AG20443 (cell line): ENCODE measurements at regions not wholly inside any gene's neighbourhood (a gene's known extent, or its start where the extent isn't known, plus 50 kb on each side); places are given as distances from the start of the nearest gene placed in this dataset.
A peak's percentile ranks its signal among the peaks of the same experiment; 100 is the strongest.

Experiments
- DNase-seq: peaks from one replicate; pipeline ENCODE4 v3.0.0; 2012; ENCODE audit warnings: low spot score, mixed read lengths

DNA sequence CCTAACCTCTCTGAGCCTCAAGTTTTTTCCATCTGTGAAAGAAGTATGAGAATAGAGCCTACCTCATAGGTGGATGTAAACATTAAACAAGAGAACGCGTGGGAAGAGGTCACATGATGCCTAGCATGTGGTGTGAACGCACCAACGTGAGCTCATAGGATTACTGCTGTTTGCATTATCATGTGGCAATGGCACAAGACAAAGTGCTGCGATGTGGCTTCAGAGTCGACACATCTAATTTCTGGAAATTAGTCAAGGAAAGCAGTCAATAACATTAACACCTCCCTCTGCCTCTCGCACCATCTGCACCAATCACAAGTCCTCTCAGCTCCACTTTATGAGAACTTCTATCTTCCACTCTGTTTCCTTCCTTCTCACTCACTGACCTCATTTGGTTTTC, 489.7 kb downstream of the COG6 start:
- DNase-seq = no peak

DNA sequence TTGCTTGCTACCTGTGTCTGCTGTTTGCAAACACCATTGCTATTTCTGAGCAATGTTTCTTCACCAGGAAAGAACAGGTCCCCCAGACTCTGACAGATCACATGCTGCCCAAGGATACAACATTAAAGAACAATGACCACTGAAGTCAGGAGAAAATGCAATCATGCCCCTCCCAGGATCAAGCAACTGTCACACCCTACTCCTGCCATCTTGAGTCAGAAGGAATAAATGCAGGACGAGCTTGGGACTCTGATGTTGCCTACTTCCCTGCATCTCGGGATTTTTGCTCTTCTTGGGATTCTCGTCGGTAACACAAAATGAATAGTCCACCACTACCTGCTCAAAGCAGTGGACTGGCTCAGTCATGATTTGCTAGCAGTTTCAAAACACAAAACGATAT, 490.6 kb downstream of the COG6 start:
- DNase-seq = no peak

DNA sequence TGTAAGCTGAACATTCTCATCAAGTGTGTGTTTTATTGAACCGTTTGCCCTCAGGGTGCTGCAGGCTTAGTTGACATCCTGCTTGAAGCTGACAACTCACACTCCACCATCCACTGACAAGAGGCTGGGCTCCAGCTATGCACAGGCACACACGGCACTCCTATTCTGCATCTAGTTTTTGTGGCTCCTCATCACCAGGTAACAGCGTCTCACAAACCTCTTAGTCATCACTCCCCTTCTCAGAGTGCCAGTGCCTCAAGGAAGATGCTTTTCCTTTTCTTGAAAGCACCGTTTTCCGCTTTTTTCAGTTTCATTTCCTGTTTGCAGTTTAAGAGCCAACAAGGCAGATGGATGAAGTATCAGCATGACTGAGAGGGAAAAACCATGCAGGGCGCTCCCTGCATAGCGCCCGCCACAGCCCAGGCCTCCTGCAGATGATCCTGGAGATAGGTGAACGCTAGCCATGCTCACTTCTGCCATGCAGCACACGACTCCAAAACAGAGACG, 491.2 kb downstream of the COG6 start:
- DNase-seq = no peak

DNA sequence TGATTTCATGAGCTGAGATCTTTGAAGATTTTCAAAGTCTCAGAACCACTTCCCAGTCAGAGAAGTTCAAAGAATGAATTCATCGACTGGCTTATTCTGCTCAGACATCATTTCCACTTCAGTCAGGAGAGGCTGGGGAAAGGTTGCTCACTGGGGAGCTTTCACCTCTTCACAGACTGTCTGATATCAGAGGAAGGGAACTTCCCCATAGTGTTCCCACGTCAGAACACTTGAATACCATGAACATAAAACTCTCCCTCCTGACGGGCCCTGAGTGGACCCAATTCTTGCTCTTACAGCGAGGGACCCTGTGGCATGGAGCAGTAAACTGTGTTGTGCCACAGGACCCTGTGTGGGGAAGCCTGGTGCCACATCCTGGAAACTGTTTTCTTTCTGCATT, 492.6 kb downstream of the COG6 start:
- no peak for DNase-seq

DNA sequence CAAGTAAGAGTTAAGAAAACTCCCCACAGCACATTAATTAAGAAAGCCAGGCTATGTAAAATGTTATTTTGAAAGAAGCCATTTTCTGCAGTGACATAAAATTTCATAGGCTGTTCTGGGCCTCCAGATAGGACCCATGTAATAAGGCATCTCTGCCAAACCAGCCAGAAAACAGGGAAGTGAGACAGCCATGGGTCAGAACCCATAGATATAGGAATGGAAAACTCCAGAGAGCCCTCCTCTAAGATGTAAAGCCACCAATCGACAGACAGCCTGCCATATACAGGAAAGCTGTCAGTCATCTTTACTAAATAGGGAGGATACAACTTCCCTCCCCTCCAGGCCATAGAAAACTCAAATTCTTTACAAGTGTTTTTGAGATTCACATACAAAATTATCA, 493.3 kb downstream of the COG6 start:
- DNase-seq = no peak

DNA sequence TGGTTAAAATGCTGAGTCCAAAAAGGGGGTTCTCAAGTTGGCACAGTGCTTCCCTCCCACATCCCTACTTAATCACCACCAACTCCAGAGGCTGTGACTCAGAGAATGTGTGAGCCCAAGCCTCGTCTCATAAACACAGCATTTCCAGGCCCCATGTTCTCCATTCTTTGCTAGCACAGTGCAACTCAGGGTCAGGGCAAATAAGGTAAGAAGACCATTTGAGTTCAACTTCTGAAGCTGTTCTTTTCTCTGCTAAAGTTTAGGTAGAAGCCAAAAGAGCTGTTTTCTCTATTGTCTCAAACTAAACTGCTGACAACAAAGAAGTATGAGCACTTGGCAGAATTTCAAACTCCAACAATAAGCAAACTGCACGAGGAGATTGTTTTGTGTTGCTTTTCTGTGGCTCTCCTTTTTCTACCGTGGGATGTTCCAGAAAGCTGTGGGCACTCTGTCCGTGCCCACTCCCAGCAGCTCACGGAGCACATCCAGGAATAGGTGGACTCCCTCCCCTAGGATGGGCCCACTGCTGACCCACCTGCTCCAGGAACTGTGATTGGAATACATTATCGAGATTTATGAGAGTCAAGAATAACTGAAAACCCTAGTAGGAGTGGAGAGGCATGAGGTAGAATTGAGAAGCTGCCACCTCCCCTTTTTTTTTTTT, 494.3 kb downstream of the COG6 start:
- DNase-seq = peak; percentile 81

DNA sequence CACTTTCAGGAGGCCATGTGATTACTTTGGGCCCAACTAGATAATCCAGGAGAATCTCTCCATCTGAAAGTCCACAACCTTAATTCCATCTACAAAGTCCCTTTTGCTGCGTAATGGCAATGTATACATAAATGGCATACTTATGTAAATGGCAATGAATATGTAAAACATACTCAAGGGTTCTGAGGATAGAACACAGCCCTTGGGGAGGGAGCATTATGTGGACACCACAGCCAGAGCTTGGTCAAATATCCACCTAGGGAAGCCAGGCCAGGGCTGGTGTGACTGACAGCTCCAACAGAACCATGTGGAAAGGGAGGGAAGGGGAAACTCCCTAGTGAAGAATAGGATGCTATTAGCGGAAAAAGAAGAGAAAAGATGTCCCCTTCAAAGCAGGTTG, 496.2 kb downstream of the COG6 start:
- DNase-seq = no peak

DNA sequence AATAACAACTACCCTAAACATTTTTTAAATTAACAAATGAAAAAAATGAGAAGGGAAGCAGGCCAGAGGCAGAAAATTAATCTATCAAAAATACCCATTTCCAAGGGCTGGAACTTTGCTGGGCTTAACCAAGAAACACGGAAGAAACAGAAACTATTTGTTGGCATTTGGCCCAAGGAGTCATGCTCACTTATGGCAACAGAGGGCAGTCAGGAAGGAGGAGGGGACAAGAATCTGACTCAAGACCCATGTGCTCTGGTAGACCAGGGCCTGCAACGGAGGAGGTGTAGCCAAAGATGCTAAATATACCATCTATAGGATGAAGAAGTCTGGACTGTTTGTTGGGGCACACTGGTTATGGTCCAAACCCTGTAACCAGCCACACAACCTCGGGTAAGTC, 496.7 kb downstream of the COG6 start:
- peak; percentile 80 for DNase-seq

DNA sequence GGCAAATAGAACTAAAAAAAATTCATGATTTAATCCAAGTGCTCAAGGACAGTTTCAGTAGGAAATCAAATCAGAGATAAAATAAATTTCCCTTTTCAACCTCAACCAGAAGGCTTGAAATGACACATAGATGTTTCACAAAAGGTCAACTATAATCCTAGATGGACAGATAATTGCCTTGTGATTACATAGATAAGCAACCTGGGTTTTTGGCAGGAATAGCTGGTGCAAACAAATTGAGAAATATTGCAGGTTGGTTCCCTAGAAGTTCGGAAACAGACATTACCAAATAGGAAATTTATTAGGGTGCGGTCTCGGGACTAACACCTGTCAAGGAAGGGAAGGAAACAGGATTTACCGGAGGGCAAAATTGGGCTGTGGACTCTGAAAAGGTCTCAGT, 497.5 kb downstream of the COG6 start:
- no peak for DNase-seq

DNA sequence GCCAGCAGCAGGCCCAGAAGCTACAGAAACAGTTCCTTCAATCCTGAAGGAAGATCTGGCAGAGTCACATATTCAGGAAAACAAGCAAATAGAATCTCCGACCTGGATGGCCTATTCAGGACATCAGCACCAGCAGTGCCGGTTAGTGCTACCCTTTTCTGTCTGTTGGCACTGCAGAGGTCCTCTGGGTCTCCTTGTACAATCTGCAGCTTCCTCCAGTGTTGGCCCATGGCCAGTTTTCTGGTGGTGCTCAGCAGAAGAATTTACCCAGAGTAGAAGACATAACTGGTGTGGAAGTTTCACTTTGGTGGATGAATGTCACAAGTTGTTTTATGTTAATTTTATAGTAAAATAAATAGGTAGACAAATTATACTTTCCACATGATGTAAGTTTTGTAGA, 498.1 kb downstream of the COG6 start:
- no peak for DNase-seq

DNA sequence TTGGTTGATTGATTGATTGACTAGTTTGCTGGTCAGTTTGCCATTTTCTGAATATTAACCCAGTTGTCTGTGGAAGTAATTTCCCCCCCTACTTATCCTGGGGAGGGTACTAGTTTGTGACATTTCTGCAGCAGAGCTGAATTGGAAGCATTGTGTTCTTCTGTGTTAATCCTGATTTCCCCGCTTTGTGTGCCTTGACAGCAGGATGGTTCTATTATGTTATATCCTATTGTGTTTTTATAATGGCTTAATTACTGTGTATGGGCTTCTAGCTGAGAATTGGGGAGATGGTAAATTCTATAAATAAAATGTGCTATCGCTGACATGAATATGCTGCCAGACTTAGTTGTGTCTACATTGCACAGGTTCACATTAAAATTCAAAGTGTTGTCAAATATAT, 499.7 kb downstream of the COG6 start:
- DNase-seq = no peak

DNA sequence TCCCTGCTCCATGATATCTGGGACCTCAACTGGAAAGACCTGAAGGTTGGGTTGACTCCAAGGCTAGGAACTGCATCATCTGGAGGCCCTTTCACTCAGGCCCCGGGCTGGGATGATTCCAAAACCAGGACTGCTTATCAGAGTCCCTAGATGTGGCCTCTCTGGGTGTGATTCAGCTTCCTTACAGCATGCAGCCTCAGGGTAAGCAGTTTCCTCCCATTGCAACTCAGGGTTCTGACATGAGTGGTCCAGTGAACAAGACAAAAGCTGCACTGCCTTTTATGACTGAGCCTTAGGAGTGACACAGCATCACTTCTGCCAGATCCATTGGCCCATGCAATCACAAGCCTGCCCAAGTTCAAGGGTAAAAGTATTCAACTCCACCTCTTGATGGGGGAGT, 502.8 kb downstream of the COG6 start:
- DNase-seq = no peak

DNA sequence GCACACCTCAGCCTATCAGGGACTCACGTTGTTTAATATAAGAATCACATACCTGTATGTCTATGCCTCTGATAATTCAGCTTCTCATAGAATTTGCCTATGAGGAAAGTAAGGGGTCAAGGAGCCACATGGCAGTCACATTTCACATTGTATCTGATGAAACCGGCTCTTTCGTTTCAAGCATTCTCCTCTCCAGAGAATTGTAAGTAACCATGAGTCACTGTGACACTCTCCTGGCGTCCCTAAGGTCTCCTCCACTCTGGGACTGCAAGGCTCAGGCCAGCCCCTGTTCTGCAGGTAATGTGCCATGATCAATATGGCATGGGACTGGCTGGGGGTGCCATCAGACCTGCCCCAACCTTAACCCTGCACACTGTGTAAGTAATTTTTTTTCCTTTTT, 503.3 kb downstream of the COG6 start:
- no peak for DNase-seq

DNA sequence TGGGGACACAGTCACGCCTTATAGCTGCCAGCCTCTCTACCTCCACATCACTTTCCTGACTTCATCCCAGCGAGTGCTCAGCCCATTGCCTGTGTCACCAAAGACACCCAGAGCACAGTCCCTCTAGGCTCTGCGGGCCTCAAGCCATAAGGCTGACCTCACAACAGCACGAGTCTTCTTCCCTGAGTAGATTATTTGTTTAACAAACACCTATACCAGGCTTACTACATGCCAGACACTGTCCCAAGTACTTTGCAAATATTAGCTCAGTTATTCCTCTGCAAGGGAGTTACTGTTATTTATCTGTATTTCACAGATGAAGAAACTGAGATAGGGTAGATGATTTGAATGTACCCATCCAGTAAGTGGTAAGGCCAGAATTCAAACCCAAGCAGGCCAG, 504.3 kb downstream of the COG6 start:
- DNase-seq = no peak

DNA sequence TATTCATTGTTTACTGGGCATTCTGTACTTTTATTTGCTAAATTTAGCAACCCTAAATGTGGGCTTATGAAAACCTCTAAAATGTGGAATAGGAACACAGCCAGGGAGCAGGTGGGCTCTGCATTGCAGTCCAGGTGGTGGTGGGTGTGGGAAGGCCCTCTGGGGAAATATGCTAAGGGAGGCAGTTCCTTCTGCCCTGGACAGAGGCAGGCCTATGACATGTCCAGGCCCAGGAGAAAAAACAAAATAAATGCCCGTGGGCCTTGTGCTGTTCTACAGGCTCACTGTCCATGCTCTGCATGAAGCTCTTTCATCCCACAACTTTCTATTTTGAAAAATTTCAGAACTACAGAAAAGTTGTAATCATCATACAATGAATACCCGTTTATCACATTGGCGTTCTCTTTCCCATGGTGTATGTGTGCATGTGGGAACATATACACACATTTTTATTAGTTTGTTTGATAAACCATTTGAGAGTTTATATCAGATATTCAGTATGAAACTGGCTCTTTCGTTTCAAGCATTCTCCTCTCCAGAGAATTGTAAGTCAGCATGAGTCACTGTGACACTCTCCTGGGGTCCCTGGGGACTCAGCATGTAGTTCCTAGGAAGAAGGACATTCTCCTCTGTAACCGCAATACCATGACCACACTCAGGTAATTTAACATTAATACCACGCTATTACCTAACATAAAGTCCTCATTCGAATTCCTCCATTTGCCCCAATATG, 505.3 kb downstream of the COG6 start:
- no peak for DNase-seq

DNA sequence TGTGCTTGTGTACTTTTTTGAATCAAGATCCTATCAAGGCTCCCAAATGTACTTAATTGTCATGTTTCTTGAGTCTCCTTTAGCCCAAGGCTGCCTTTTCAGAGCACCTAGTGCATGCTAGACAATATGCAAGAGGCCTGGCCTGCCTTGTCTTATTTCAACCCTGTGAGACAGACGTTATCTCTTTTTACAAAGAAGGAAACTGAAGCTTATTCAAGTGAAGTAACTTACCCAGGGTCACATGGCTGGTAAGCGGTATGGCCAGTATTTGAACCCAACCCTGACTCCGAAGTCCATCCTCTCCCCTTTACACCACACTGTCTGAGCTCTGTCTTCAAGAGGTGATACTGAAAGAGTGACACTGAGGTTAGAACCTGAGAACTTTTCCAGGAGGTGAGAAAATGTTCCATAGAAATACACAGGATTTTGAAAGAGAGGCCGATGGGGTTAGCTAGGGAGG, 505.1 kb downstream of the FOXO1 start:
- no peak for DNase-seq

DNA sequence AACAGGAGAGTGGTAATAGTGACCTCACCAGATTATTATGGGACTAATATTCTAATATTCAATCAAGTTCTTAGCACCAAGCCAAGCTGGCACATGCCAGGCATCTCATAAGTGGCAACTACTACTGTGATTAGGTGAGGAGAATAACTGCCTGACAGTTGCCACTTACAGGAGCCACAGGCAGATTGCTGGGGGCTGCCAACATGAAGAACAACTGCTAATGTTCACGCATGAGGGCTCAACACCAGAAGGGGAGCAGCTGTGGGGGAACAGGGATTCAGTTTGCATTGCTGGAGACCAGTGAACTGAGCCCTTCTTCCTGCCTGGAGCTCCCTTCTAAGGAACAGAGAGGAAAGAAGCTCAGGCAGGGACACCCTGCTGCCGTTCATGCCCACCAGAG, 504.5 kb downstream of the FOXO1 start:
- DNase-seq = no peak

DNA sequence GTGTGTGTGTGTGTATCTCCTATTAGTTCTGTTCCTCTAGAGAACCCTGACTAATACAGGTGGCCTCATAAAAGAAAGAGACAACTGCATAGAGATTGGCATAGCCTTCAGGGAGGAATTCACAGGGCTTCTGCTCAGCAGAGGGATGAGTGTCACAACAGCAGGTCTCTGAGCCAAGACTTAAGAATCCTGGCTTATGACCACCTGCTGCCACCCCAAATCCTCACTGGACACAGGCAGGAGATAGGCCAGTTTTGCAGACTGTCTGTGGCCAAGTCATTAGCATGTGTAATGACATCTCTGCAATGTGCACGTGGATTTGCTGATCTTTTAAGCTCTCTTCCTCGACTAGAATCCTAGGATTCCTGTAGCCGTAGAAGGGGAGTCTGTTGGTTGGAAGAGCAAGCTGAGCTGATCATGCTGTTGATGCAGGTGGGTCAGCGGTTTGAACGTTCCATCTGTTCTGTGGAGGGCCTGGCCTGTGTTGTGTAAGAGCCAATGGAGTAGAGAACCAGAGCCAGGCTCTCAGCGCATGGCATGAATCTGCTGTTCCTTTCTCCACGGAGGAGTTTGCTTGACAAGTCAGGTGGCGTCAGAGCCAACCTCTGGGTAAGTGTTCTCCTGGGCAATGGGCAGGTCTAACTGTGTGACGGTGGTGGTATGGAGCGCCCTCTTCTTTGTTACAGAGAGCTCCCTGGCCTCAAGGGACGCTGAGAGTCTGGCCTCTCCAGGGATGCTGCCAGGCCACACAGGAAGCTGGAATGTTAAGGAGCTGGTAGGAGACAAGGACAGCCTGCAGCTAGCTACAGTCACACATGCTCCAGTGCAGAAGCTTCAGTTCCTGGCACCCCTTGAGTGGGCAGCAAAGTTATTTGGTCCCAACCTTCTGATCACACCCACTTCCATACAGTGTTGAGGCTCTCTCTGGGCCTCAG, 503.1 kb downstream of the FOXO1 start:
- DNase-seq = no peak

DNA sequence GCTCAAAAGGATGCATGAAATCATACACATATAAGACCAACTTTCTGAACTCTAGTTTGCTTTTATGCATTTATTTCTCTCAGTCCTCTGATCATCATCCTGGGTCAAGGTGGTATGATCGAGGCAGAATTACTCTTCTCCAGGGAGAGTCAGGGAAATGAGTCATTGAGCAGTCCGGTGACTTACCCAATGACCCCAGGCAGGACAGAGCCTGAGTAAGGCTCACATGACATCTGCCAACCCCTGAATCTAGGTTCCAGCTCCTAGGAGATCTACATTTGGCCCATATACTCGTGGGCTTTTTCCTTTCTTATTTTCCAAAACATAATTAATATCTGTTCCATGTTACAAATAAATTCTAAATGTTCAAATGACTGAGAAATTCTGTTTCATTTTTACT, 502.3 kb downstream of the FOXO1 start:
- DNase-seq = peak; percentile 49

DNA sequence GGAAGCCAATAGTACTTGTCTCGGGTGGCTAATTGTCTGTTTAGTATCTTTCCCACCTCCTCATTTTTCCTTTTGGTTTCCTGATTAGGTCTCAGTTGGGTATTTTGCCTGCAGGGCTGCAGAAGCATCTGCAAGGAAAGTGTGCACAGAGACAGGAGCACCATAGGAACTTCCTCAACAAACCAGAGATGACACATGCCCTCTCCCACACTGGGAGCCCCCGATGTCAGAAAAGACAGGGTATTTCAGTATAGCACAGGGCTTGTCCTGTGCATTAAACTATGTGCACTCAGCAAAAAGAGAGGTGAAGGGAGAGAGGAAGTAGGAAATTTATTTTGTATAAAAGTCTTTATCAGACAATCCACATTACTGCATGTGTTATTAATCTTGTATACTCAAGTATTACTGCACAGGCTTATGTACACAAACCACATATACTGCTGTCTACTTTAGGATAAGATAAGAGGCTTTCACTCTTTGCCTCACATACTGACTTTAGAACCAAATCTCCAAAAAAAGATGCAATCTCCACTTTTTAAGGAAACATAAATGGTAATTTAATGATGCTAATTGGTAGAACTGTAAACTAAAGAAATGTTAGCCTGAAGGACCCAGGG, 501.0 kb downstream of the FOXO1 start:
- DNase-seq = no peak

DNA sequence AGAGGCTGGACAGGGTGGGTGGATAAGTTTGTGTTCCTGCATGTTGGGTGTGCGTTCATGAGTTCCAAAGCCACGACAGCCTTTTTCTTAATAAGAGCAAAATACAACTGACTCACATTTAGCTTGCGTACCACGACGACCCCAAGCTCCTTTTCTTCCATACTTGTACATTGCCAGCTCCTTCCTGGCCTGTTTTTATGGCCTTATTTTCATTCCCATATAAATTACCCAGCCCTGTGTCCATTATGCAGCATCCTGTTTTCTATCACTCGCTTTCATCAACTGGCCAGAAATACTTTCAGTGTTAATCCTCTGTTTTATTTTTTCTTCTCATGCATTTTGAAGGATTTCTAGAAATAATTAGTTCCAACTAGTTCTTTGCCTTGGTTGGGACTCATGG, 499.1 kb downstream of the FOXO1 start:
- no peak for DNase-seq
